OCI-M2 (cell line): ENCODE measurements at regions not wholly inside any gene's neighbourhood (a gene's known extent, or its start where the extent isn't known, plus 50 kb on each side); places are given as distances from the start of the nearest gene placed in this dataset.
"Not testable (repeated sequence)": the region's sequence is repeated elsewhere in the genome, so short reads cannot be mapped to it uniquely, and the experiment has no call there.

Experiments
- DNase-seq: peaks from one replicate; lab custom pipeline; 2025; ENCODE audit not compliant: unreplicated experiment; lab: John Stamatoyannopoulos, UW

- DNase-seq = no peak
Measured at GRCh38 chr4:178138491-178138890, 696.3 kb upstream of the AGA start.

- DNase-seq = no peak
Measured at GRCh38 chr4:178140326-178140915, 698.2 kb upstream of the AGA start.

GRCh38 chr4:178142724-178143123 lies 700.5 kb upstream of the AGA start:
- no peak for DNase-seq

GRCh38 chr4:178148106-178148505 lies 705.9 kb upstream of the AGA start:
- no peak for DNase-seq

GRCh38 chr4:178165251-178165950 lies 723.2 kb upstream of the AGA start:
- DNase-seq = no peak

- no peak for DNase-seq
Measured at GRCh38 chr4:178165951-178166308, 723.7 kb upstream of the AGA start.

- no peak for DNase-seq
Measured at GRCh38 chr4:178173771-178174170, 731.5 kb upstream of the AGA start.

- DNase-seq = no peak
Measured at GRCh38 chr4:178174756-178175155, 732.5 kb upstream of the AGA start.

GRCh38 chr4:178185517-178185916 lies 743.3 kb upstream of the AGA start:
- DNase-seq = no peak

- no peak for DNase-seq
Measured at GRCh38 chr4:178192611-178193010, 750.4 kb upstream of the AGA start.

- DNase-seq = no peak
Measured at GRCh38 chr4:178196751-178197374, 754.6 kb upstream of the AGA start.

GRCh38 chr4:178198691-178199090 lies 756.5 kb upstream of the AGA start:
- DNase-seq = no peak

- DNase-seq = no peak
Measured at GRCh38 chr4:178202422-178202821, 760.2 kb upstream of the AGA start.

- DNase-seq = no peak
Measured at GRCh38 chr4:178205826-178206225, 763.6 kb upstream of the AGA start.

- DNase-seq = no peak
Measured at GRCh38 chr4:178215309-178215708, 773.1 kb upstream of the AGA start.

GRCh38 chr4:178215763-178216162 lies 773.5 kb upstream of the AGA start:
- DNase-seq = no peak

- DNase-seq = not testable (repeated sequence)
Measured at GRCh38 chr4:178226421-178226820, 784.2 kb upstream of the AGA start.

- DNase-seq = no peak
Measured at GRCh38 chr4:178233906-178234305, 791.7 kb upstream of the AGA start.

- DNase-seq = no peak
Measured at GRCh38 chr4:178240891-178241290, 798.7 kb upstream of the AGA start.

GRCh38 chr4:178241601-178242118 lies 799.4 kb upstream of the AGA start:
- DNase-seq = no peak

- DNase-seq = no peak
Measured at GRCh38 chr4:178242655-178243054, 800.4 kb upstream of the AGA start.

- no peak for DNase-seq
Measured at GRCh38 chr4:178244785-178245184, 802.5 kb upstream of the AGA start.
